Gastroesophageal sphincter (tissue), 3 donors: ENCODE measurements at regions not wholly inside any gene's neighbourhood (a gene's known extent, or its start where the extent isn't known, plus 50 kb on each side); places are given as distances from the start of the nearest gene placed in this dataset.

Source experiments
- CTCF ChIP-seq, 4 experiments: fragments of 200-600 bp in 2 of 4; fragments of 450-650 bp in 2 of 4; sonication (generic) in 1 of 4; IDR thresholded peaks; one replicate each; pipeline ENCODE4 v1.5.1; 2017 to 2019; ENCODE audit warnings: antibody characterized with exemption in 4 of 4, mild to moderate bottlenecking in 2 of 4, moderate library complexity in 2 of 4
- EP300 ChIP-seq: sonication (generic); formaldehyde crosslinking; IDR thresholded peaks from one replicate; pipeline ENCODE4 v1.6.1; 2017; ENCODE audit warnings: antibody characterized with exemption, mild to moderate bottlenecking
- POLR2A ChIP-seq, 2 donors: fragments of 450-650 bp; IDR thresholded peaks; one replicate each; pipeline ENCODE4 v1.6.1; 2017; ENCODE audit warnings: antibody characterized with exemption in 2 of 2, mild to moderate bottlenecking in 2 of 2, moderate library complexity in 1 of 2
- POLR2AphosphoS5 ChIP-seq: sonication (generic); formaldehyde crosslinking; IDR thresholded peaks from one replicate; pipeline ENCODE4 v1.6.1; 2017; ENCODE audit warnings: antibody characterized with exemption

- TF ChIP-seq CTCF (IDR thresholded peaks at IDR 0.05) (no peak), POLR2A (IDR thresholded peaks at IDR 0.05) (no peak), EP300 (no peak), POLR2AphosphoS5 (no peak)
Measured at GRCh38 chr9:87243602-87244001, 254.1 kb upstream of the DAPK1 start.
